WTC11 (cell line): ENCODE measurements at regions not wholly inside any gene's neighbourhood (a gene's known extent, or its start where the extent isn't known, plus 50 kb on each side); places are given as distances from the start of the nearest gene placed in this dataset.

Experiments used
- ATAC-seq: fragments of 200-7000 bp; cut with Tn5 transposase; 2 replicates; pipeline ENCODE4 v1.10.0; 2021; ENCODE audit warnings: mild to moderate bottlenecking, moderate library complexity
- CTCF ChIA-PET: fragments of 300-600 bp; sonication (Branson Sonifier 250); formaldehyde crosslinking; loops from one replicate; lab custom pipeline; 2021; ENCODE audit warnings: antibody characterized with exemption; lab: Charles Lee
- POLR2A ChIA-PET: fragments of 350-600 bp; sonication (Branson Sonifier 250); formaldehyde crosslinking; loops from one replicate; lab custom pipeline; 2021; ENCODE audit warnings: antibody characterized with exemption; lab: Charles Lee
- DNase-seq: peaks from one replicate; pipeline ENCODE4 v3.0.0; 2021; ENCODE audit warnings: low spot score
- H3K27ac Mint-ChIP-seq: 2 replicates; pipeline ENCODE4 v1.8.0; 2021; ENCODE audit warnings: mixed read lengths
- H3K27me3 Mint-ChIP-seq: 2 replicates; pipeline ENCODE4 v1.8.0; 2021; ENCODE audit warnings: low read depth, mild to moderate bottlenecking, moderate library complexity, mixed read lengths
- H3K36me3 Mint-ChIP-seq: 2 replicates; pipeline ENCODE4 v1.8.0; 2021; ENCODE audit warnings: mixed read lengths
- H3K4me1 Mint-ChIP-seq: 2 replicates; pipeline ENCODE4 v1.8.0; 2022; ENCODE audit warnings: mixed read lengths
- H3K4me3 Mint-ChIP-seq: 2 replicates; pipeline ENCODE4 v1.8.0; 2021; ENCODE audit warnings: mild to moderate bottlenecking, moderate library complexity, mixed read lengths
- H3K9me3 Mint-ChIP-seq: 2 replicates; pipeline ENCODE4 v1.8.0; 2021; ENCODE audit warnings: mixed read lengths
- AFF4 ChIP-seq: sonication (generic); formaldehyde crosslinking; IDR thresholded peaks from 2 replicates; pipeline ENCODE4 v1.8.1; 2023; ENCODE audit warnings: mild to moderate bottlenecking, missing genetic modification reagents, borderline replicate concordance
- ATF3 ChIP-seq: sonication (generic); formaldehyde crosslinking; conservative IDR thresholded peaks from 2 replicates; pipeline ENCODE4 v1.8.1; 2022; ENCODE audit warnings: mild to moderate bottlenecking, missing genetic modification reagents
- CREB1 ChIP-seq: sonication (generic); formaldehyde crosslinking; IDR thresholded peaks from 2 replicates; pipeline ENCODE4 v1.8.0; 2023; ENCODE audit warnings: mild to moderate bottlenecking, missing genetic modification reagents
- CTCF ChIP-seq: fragments of 200-600 bp; IDR thresholded peaks from 2 replicates; pipeline ENCODE4 v1.8.0; 2022; ENCODE audit warnings: antibody characterized with exemption
- ERG ChIP-seq: fragments of 250-450 bp; sonication (Bioruptor Pico); IDR thresholded peaks from 2 replicates; pipeline ENCODE4 v1.8.0; 2021; ENCODE audit warnings: mild to moderate bottlenecking
- ESRRA ChIP-seq: sonication (generic); formaldehyde crosslinking; IDR thresholded peaks from 2 replicates; pipeline ENCODE4 v1.8.1; 2022; ENCODE audit warnings: mild to moderate bottlenecking, missing genetic modification reagents, borderline replicate concordance
- FOXJ3 ChIP-seq: sonication (generic); formaldehyde crosslinking; IDR thresholded peaks from 2 replicates; pipeline ENCODE4 v1.9.0; 2021; ENCODE audit warnings: missing genetic modification reagents, mild to moderate bottlenecking, borderline replicate concordance
- FOXK1 ChIP-seq: sonication (generic); formaldehyde crosslinking; IDR thresholded peaks from 2 replicates; pipeline ENCODE4 v1.8.0; 2022; ENCODE audit warnings: mild to moderate bottlenecking, moderate library complexity, missing genetic modification reagents
- FOXP1 ChIP-seq: sonication (generic); formaldehyde crosslinking; IDR thresholded peaks from 2 replicates; pipeline ENCODE4 v1.8.0; 2022; ENCODE audit warnings: missing genetic modification reagents, mild to moderate bottlenecking, moderate library complexity, borderline replicate concordance
- IRF2 ChIP-seq: sonication (generic); formaldehyde crosslinking; IDR thresholded peaks from 2 replicates; pipeline ENCODE4 v1.8.0; 2022; ENCODE audit warnings: low read depth, missing genetic modification reagents, borderline replicate concordance
- KAT7 ChIP-seq: sonication (generic); formaldehyde crosslinking; IDR thresholded peaks from 2 replicates; pipeline ENCODE4 v1.8.1; 2023; ENCODE audit warnings: missing genetic modification reagents, mild to moderate bottlenecking, borderline replicate concordance
- MLX ChIP-seq: sonication (generic); formaldehyde crosslinking; IDR thresholded peaks from 2 replicates; pipeline ENCODE4 v1.8.1; 2023; ENCODE audit warnings: mild to moderate bottlenecking, missing genetic modification reagents, moderate library complexity
- NR2C2 ChIP-seq: sonication (generic); formaldehyde crosslinking; IDR thresholded peaks from 2 replicates; pipeline ENCODE4 v1.8.0; 2022; ENCODE audit warnings: mild to moderate bottlenecking, missing genetic modification reagents
- NR3C1 ChIP-seq: sonication (generic); formaldehyde crosslinking; conservative IDR thresholded peaks from 2 replicates; pipeline ENCODE4 v1.8.1; 2023; ENCODE audit warnings: low read depth, mild to moderate bottlenecking, missing genetic modification reagents
- TEAD1 ChIP-seq: sonication (generic); formaldehyde crosslinking; IDR thresholded peaks from 2 replicates; pipeline ENCODE4 v1.8.0; 2022; ENCODE audit warnings: mild to moderate bottlenecking, missing genetic modification reagents
- TP53 ChIP-seq: sonication (generic); formaldehyde crosslinking; IDR thresholded peaks from 2 replicates; pipeline ENCODE4 v1.8.1; 2023; ENCODE audit warnings: mild to moderate bottlenecking, missing genetic modification reagents
- USF2 ChIP-seq: sonication (generic); formaldehyde crosslinking; IDR thresholded peaks from 2 replicates; pipeline ENCODE4 v1.8.1; 2023; ENCODE audit warnings: mild to moderate bottlenecking, missing genetic modification reagents, moderate library complexity
- ZNF219 ChIP-seq: sonication (generic); formaldehyde crosslinking; IDR thresholded peaks from 2 replicates; pipeline ENCODE4 v1.8.0; 2023; ENCODE audit warnings: missing genetic modification reagents, mild to moderate bottlenecking, borderline replicate concordance
- ZNF425 ChIP-seq: fragments of 250-450 bp; sonication (Bioruptor Pico); conservative IDR thresholded peaks from 2 replicates; pipeline ENCODE4 v1.9.0; 2021; ENCODE audit warnings: mild to moderate bottlenecking
- ZSCAN18 ChIP-seq: fragments of 250-450 bp; sonication (Bioruptor Pico); IDR thresholded peaks from 2 replicates; pipeline ENCODE4 v2.1.2; 2022; ENCODE audit warnings: mild to moderate bottlenecking, moderate library complexity

- peaks cover 12% of the 10 kb centered on the region for H3K27me3 Mint-ChIP-seq
- peaks cover 88% of the 10 kb centered on the region for H3K9me3 Mint-ChIP-seq
- H3K36me3 Mint-ChIP-seq: peaks cover 88% of the 10 kb centered on the region
- TF ChIP-seq MLX (CRISPR knock-in tag) (no peak), CREB1 (CRISPR knock-in tag) (no peak), ZSCAN18 (no peak), USF2 (CRISPR knock-in tag) (no peak), NR2C2 (no peak), NR3C1 (CRISPR knock-in tag) (no peak), ERG (CRISPR knock-in tag) (no peak), CTCF (no peak), ATF3 (CRISPR knock-in tag) (no peak), TP53 (CRISPR knock-in tag) (no peak), KAT7 (no peak), ESRRA (CRISPR knock-in tag) (no peak), ZNF219 (CRISPR knock-in tag) (no peak)
- ATAC-seq (no peak), DNase-seq (no peak)
- no peaks in the 10 kb centered on the region for H3K4me1 Mint-ChIP-seq
- no peak overlapping the region for H3K27ac Mint-ChIP-seq
- CTCF ChIA-PET: no interaction called here
- H3K4me3 Mint-ChIP-seq: no peak overlapping the region
- POLR2A ChIA-PET: no interaction called here
Measured at GRCh38 chr1:4586611-4587160, 67.7 kb upstream of the AJAP1 start.

- H3K27me3 Mint-ChIP-seq: peaks cover 12% of the 10 kb centered on the region
- POLR2A ChIA-PET: no interaction called here
- H3K9me3 Mint-ChIP-seq: peaks cover 81% of the 10 kb centered on the region
- no peak for DNase-seq
- H3K27ac Mint-ChIP-seq: no peak overlapping the region
- no peak overlapping the region for H3K4me3 Mint-ChIP-seq
- peaks cover 82% of the 10 kb centered on the region for H3K36me3 Mint-ChIP-seq
- H3K4me1 Mint-ChIP-seq: no peaks in the 10 kb centered on the region
- no peak for ATAC-seq
- CTCF ChIA-PET: no interaction called here
- TF ChIP-seq TEAD1 (CRISPR knock-in tag) (no peak), FOXP1 (CRISPR knock-in tag) (no peak), IRF2 (CRISPR knock-in tag) (no peak), FOXK1 (CRISPR knock-in tag) (no peak), AFF4 (no peak), FOXJ3 (no peak), ZNF425 (no peak)
Measured at GRCh38 chr1:4587721-4588120, 66.7 kb upstream of the AJAP1 start.
